ENCODE measurements at regions not wholly inside any gene's neighbourhood (a gene's known extent, or its start where the extent isn't known, plus 50 kb on each side); places are given as distances from the start of the nearest gene placed in this dataset.
A peak's percentile ranks its signal among the peaks of the same experiment; 100 is the strongest.
"Not testable (repeated sequence)": the region's sequence is repeated elsewhere in the genome, so short reads cannot be mapped to it uniquely, and the experiment has no call there.

DNA sequence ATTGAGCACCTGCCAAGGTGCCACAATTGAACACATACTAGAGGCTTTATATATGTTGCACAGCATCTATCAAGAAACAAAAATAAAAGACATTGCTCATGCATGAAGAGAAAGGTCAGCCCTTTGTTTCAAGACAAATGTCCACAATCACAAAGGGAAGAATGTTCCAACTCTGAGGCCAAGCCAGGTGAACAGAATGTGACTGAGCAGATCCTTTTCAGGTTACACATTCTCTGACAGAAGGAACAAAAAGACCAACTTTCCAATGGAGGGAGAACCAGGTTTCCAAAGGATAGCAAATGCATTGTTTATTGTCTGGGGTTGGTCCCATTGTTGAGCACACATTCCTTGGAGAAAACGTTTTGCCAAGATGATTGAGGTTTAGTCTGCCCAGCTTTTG lies 50.2 kb upstream of the FAM174B start:
- no peak for DNase-seq (ENCODE audit: low read depth in 3 of 3)

DNA sequence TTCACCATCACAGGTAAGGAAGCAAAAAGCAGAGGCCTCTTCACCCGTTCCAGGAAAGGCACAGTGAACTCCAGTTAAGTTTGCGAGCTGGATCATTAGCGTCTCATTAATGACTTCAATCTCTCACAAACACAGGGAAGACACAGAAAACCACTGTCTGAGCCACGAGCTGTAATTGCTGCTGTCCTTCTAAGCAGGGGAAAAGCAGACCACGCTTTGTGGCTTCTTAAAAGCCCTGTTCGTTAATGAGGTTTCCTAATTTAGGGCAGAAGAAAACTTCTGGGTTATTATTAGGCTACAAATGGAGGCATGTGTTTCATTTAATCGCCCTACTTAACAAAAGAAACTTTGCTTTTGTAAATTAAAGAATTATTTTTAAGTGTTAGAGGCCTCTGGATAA lies 50.6 kb upstream of the FAM174B start:
- DNase-seq (ENCODE audit: low read depth in 3 of 3), result no peak

DNA sequence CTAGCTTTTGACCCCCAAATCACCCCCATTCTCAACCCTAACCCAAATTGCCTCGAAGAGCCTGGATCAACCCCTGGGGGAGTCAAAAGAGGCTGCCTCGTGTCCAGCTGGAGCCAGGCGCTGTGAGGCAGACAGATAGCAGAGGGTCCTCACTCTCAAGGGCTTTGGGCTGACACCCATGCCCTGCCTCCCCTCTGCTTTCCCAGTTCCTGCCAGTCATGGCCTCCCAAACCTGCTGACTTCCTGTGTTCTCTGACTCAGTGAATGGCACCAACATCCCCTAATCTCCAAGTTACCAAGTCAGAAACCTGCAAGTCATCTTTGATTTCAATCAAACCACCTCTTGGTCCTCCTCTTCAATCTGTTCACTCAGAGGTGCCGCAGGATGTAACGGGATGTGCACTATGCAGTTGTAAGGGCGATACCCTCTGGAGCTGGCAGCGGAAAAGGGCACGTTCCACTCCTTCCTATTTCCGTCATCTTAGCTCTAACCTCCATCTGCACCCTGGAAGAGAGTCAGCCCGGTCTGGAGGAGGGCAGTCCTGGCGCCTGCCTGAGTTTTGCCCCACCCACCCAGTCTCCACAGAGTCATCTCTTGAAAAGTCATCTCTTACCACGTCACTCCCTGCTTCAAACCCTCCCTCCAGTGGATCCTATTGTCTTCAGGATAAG lies 52.4 kb upstream of the FAM174B start:
- DNase-seq (ENCODE audit: low read depth in 3 of 3), result no peak

DNA sequence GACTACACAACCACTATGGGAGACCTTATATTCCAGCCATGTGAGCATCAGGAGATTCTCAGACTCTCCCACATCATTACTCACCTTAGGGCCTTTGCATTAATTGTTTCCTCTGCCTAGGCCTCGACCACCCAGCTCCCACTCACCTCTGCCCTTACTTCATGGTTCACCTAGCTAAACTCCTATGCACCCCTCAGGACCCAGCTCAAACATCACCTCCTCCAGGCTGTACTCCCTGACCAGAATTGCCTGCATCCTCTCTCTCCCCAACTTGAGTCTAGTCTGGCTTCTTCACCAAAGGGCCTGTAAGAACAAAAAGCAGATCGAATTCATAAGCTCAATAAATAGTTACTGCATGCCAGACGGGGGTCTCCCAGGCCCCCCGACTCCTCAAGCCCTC lies 53.1 kb upstream of the FAM174B start:
- DNase-seq (ENCODE audit: low read depth in 3 of 3), result no peak

DNA sequence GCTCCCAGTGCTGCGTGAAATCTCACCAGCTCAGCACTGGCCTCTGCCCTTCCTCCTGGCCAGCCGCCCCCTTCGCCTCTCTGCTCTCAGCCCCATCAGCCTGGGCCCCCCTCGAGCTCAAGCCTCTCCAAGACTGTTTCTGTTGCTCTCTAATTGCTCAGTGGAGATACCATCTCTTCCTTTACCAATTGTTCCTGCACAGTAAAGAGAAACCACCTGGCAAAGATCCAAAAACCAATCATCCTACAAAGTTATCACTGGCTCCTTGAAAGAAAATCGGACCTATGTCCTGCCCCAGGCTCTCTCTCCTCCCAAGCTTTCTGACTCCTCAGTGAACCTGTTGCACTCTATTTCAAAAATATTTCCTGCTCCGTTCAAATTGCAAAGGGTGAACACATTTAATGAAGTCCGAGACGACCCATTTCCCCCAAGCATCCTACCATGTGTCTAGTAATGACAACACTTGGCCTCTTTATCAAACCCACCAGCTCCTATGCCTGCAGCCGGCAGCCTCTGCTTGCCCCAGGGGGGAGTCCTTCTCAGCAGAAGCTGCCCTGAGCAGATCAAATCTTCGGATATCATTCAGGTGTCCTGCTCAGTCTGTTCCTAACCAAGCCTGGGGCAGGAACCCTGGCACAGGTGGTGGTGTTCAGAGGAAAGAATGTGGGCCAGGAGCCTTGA lies 53.7 kb upstream of the FAM174B start:
- DNase-seq (ENCODE audit: low read depth in 3 of 3), result no peak

DNA sequence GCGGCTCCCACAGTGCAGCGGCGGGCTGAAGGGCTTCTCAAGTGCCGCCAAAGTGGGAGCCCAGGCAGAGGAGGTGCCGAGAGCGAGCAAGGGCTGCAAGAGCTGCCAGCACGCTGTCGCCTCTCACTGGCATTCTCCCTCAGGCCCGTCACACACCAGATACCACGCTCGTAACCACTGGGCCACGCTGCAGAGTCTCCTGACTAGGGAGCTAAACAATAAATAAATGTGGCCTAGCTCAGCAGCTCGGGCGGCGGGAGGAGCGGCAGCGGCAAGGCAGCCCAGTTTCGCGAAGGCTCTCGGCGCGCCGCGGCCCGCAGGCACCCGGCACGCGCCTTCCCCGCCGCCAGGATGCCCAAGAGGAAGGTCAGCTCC lies 55.9 kb upstream of the FAM174B start:
- DNase-seq (ENCODE audit: low read depth in 3 of 3), result no peak

DNA sequence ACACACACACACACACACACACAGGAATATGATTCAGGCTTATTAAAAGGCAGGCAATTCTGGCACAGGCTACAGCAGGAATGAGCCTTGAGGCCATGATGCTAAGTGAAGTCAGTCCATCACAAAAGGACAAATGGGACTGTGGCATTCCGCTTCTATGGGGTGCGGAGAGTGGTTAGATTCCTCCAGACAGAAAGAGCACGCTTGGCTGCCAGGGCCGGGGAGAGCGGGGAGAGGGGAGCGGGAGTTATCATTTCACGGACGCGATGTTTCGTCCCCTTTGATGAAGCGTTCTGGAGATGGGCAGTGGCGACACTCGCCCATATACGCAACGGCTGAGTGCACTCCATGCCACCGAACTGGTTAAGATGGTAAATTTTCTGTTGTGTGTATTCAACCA lies 58.5 kb upstream of the FAM174B start:
- DNase-seq (ENCODE audit: low read depth in 3 of 3), result no peak

DNA sequence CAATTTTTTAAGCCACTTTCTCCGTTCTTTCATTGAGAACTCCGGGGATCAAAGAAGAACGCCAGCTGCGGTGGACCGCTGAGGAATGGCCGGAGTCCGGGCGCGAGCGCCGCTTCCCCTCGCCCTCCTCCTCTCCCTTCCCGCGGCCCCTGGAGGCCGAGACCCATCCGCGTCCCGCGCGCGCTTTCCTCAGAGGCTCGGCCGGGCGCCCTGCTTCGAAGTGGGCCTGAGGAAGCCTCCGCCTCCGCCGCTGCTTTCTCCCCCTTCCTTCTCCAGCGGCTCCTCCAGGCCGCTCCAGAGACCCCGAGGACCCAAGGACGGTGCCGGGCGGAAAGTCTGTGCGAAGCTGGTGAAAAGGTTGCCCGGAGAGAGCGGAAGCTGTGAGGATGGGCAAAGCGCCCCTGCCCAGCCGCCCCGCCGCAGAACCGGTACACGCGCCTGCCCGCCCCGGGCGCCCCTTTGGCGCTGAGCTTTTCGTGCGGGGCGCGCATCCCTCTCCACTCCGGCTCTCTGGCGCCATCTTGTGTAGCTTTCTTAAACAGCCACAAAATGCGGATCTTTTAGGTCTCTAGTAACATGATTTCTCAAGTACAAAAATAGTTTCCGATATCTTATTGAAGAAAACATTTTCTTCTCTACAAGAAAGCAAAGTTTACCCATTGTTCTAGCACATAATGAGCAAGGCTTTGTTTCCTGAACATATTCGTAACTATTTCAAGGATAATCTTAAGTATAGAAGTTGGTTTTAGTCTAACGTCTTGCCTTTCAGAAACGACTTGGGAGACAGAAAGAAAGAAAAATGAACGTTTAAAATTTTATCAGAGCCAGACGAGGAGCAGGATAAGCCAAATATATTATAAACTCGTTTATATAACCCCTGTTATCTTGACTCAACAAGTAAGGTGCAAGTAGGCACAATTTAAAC lies 59.2 kb upstream of the FAM174B start:
- peak; percentile 55 to 66 (median 65) for DNase-seq (ENCODE audit: low read depth in 3 of 3)

DNA sequence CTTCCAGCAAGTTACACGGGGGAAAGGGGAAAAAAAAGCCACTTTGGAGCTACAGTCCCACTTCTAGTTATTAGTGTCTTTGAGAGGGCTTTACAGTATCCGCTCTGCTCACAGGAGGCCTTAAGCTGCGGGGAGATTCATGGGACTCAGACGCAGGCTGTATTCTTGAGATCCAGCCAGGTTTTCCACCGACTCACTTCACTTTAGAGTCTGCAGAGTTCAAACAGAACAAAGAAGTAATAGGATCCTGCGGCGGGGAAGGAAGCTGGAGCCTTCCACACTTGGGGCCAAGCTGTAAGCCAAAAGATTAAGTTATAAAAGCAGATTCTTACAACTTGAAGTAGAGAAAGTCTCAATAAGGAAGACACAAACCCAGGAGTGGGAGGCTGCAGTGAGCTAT lies 60.2 kb upstream of the FAM174B start:
- no peak for DNase-seq (ENCODE audit: low read depth in 3 of 3)

DNA sequence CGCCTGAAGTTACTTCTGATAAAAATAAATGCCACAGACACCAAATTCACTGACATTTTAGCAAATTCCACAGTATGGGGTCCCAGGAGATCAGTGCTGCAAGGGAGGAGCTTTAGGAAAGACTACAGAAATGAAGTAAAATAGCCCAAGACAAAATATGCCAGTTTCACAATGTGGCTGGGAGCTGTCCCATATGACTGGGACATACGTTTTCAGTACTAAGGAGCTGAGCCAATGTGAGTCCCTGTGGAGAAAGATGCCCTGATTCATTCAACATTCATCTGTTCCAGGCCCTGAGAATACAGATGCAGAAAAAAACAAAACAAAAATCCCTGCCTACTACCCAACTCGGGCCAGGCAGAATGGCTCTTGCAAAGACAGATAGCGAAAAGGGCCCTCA lies 63.4 kb upstream of the FAM174B start:
- DNase-seq (ENCODE audit: low read depth in 3 of 3), result no peak

DNA sequence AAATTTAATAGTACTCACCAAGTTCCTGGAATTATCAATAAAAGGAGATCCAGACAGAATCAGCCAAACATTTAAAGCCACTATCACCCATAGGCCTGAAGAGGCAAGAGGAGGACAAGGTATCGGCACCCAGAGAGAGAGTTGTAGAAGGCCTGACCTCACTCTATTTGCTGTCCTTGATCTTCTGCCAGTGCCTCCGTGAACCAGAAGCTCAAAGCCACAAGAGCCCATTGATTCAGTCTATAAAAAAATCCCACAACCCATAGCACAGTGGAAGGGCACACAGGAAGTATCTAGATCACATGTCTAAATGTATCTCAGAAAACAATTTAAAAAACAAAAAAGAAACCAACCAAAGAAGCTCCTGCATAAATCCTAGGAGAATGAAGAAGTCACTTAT lies 68.6 kb upstream of the FAM174B start:
- no peak for DNase-seq (ENCODE audit: low read depth in 3 of 3)

DNA sequence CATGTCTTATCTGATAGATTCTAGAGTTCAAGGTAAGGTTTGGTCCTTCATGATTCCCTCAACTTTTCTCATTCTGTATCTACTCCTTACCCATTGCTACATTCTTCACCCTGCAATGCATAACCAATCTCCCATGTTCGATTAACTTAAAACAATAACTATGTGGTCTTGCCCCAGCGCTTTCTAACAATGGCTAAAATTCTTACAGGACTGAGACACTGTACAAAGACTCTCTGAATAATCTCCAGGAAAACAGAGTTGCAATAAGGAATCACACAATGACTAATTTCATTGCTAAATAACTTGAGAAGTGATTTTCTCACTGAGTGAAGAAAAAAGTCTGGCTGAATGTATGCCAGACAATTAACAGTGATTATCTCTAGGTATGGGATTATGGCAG lies 69.6 kb upstream of the FAM174B start:
- no peak for DNase-seq (ENCODE audit: low read depth in 3 of 3)

DNA sequence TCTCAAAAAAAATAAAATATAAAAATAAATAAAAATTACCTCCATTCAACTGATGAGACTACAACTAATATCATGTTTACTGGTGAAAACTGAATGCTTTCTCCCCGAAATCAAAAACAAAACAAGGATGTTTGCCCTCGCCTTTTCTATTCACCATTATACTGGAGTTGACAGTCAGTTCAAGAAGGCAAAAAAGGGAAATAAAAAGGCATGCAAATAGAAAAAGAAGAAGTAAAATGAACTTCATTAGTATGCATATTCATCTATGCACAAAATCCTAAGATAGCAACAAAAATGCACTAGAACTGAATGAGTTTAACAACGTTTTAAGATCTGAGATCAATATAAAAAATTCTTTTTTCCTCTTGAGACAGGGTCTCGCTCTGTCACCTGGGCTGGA lies 72.7 kb upstream of the FAM174B start:
- DNase-seq (ENCODE audit: low read depth in 3 of 3), result no peak

DNA sequence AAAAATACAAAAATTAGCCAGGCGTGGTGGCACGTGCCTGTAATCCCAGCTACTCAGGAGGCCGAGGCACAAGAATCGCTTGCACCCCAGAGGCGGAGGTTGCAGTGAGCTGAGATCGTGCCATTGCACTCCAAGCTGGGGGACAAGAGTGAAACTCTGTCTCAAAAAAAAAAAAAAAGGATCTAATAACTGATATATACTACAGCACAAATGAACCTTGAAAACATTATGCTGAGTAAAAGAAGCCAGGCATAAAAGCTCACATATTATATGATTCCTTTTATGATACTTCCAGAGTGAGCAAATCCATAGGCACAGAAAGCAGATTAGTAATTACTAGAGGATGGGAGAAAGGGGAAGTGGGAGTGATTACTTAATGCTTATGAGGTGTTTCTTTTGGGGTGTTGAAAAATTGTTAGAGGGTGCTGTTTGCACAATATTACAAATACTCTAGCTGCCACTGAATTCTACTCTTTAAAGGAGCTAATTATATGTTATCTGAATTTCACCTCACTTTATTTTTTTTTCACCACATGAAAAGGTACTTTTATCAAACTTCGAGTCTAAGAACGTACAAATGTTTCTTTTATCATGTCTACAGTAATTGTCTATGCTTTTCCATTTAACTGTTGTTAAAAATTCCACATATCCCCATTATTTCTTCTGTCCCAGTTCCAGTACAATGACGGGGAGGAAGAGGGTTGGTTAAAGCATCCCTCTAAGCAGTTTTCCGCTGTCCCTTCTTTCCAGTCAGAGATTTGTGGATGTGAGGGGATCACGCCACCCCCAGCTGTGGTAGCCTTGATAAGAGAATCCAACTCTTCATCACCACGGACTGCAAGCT lies 77.7 kb upstream of the FAM174B start:
- DNase-seq (ENCODE audit: low read depth in 3 of 3), result no peak

DNA sequence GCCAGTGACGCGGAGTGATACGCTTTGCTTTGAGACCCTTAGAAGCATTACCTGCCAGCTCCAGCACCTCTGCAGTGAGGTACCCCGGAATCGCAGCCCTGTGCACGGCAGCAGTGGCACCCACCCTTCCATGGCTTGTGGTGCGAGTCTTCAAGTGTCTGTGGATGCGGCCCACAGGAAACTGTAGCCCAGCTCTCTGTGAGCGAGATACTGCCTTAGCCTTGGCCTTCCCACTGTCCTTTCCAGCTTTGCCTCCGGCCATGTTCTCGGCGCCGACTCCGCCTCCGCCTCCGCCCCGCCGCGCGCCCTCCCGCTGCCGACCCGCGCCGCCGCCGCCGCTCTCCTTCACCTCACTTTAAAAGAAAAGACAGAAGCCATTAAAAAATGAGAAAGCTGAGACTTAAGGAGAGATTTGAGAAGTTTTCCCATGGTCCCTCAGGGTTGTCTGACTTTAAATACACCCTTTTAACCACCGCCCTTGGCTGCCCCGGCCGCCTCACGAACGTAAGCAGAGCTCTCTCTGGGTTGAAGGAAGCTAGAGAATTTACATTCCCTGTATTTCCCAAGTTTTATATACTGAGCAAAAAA lies 78.5 kb upstream of the FAM174B start:
- DNase-seq (ENCODE audit: low read depth in 3 of 3), result peak in 1 of 3 donors; percentile 5

DNA sequence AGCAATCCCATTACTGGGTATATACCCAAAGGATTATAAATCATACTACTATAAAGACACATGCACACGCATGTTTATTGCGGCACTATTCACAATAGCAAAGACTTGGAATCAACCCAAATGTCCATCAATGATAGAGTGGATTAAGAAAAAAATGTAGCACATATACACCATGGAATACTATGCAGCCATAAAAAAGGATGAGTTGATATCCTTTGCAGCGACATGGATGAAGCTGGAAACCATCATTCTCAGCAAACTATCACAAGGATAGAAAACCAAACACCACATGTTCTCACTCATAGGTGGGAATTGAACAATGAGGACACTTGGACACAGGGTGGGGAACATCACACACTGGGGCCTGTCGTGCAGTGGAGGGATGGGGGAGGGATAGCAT lies 83.7 kb upstream of the FAM174B start:
- not testable (repeated sequence) for DNase-seq (ENCODE audit: low read depth in 3 of 3)

DNA sequence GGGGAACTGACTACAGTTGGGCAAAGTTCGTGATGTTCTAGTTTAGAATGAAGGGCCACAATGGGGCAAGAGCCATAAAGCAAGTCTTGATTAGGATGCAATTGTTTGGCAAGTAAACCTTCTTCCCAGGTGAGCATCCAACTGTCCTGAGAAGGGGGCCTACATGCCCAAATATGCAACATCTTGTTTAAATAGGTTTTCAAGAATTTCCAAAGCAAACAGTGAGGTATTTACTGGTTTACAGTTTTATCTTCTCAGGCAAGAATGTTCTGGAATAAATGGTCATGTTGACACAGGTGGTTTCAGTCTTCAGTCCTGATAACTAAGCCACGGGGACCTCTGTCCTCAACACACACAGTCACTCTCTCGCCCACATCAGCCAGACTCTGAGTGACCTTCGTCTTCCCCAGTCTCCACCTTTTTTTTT lies 90.3 kb upstream of the FAM174B start:
- DNase-seq (ENCODE audit: low read depth in 3 of 3), result no peak

DNA sequence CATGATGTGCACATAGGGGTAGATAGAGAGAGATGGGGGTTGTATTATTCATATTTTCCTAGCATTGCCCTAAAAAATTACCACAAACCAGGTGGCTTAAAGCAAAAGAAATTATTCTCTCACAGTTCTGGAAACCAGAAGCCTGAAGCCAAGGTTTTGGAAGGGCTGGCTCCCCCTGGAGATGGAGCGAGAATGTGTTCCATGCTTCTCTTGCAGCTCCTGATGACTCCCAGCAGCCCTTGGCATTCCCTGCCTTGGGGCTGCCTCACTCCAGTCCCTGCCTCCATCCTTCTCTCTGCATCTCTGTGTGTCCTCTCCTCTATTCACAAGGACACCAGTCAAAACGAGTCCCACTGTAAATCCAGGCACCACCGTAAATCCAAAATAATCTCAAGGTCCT lies 91.5 kb upstream of the FAM174B start:
- no peak for DNase-seq (ENCODE audit: low read depth in 3 of 3)

DNA sequence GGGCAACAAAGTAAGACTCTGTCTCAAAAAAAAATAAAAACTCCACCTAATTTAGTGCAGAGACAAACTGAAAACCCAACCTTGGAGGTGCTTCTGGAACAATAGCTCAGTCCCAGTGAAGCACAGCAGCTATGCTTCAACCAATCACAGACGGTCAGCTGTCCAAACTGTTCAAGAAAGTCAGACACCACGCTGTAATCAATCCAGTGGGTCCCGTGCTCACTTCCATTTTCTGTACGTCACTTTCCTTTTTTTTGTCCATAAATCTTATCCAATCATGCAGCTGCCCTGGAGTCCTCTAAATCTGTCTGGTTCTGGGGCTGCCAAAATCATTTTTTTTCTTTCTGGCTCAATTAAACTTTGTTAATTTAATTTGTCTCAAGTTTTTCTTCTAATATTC lies 93.6 kb upstream of the FAM174B start:
- no peak for DNase-seq (ENCODE audit: low read depth in 3 of 3)

DNA sequence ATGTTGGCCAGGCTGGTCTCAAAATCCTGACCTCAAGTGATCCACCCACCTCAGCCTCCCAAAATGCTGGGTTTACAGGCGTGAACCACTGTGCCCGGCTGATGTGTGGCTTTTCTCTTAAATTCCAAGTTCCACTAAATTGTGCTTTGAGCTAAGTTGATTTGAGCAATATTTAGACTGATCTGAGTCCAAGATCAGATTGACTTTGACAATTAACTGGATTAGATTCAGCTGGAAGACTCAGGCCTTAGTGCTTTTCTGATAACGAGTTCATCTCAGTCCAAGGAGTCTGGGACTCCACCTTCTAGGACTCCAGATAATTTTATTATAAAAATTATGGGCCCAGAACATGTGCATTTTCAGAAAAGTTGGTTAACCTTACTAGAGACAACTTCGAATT lies 94.4 kb upstream of the FAM174B start:
- no peak for DNase-seq (ENCODE audit: low read depth in 3 of 3)

DNA sequence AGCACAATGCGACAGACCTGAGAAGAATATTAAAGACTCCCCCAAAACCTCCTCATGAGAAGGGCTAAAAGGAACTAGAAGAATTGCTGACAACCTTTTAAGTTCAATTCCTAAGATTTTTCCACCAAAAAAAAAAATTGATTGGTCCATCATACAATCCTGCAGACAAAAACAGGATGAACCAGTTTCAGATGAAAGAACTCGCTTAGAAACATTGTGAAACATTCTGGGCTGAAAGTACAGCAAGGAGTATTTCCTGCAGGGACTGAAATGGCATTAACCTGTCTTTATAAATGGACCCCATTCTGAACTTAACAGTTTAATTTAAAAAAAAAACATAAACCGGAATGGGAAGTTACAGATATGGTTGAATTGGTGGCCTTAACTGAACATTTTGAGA lies 96.0 kb upstream of the FAM174B start:
- DNase-seq (ENCODE audit: low read depth in 3 of 3), result no peak

Measured in stimulated activated CD4-positive, alpha-beta T cell treated with anti-CD3 and anti-CD28 coated beads, TNF-alpha, amount 100 ng/mL, for 48 hours (primary cell).